HCT116 (cell line): ENCODE measurements at regions not wholly inside any gene's neighbourhood (a gene's known extent, or its start where the extent isn't known, plus 50 kb on each side); places are given as distances from the start of the nearest gene placed in this dataset.

Source experiments
- ATAC-seq: fragments of 200-7000 bp; cut with Tn5 transposase; 2 replicates; pipeline ENCODE4 v1.9.1; 2020; ENCODE audit warnings: mild to moderate bottlenecking, moderate library complexity
- BruUV-seq: library from RNA; stranded (reverse); fragments of 400-500 nt; replicated peaks from 2 replicates; lab custom pipeline; 2021; lab: Mats Ljungman, UMichigan
- CTCF ChIA-PET: fragments of 300-600 bp; sonication (Branson Sonifier 250); formaldehyde crosslinking; loops from one replicate; lab custom pipeline; 2021; ENCODE audit warnings: antibody characterized with exemption; lab: Charles Lee
- POLR2A ChIA-PET: fragments of 300-600, 350-600 bp; sonication (Branson Sonifier 250); formaldehyde crosslinking; loops from one replicate; lab custom pipeline; 2021; ENCODE audit warnings: antibody characterized with exemption; lab: Charles Lee
- RAD21 ChIA-PET, 2 experiments: fragments of 300-600 bp; sonication (Branson Sonifier 250); formaldehyde crosslinking; loops; one replicate each; lab custom pipeline; 2023; ENCODE audit warnings: low total read pairs in 2 of 2; ENCODE audit not compliant: uncharacterized antibody in 2 of 2, unreplicated experiment in 2 of 2, low non-redundant PET in 1 of 2; lab: Charles Lee
- DNase-seq: peaks from one replicate; pipeline ENCODE4 v3.0.0-alpha.2; 2010; ENCODE audit warnings: low read depth, low spot score
- H2AFZ ChIP-seq: fragments of 200-600 bp; shearing (Covaris generic), sonication (generic); 2 replicates; pipeline ENCODE4 v1.6.1; 2017; ENCODE audit warnings: low read depth, mixed run types, mixed read lengths, antibody characterized with exemption, low read length; ENCODE audit not compliant: poor library complexity, severe bottlenecking
- H3K27ac ChIP-seq: 2 replicates; pipeline ENCODE4 v1.5.1; 2012; ENCODE audit warnings: low read depth, low read length
- H3K27me3 ChIP-seq: fragments of 200-600 bp; sonication (generic); 2 replicates; pipeline ENCODE4 v1.6.1; 2016; ENCODE audit warnings: mixed run types, low read length, mixed read lengths; ENCODE audit not compliant: insufficient read depth
- H3K36me3 ChIP-seq, 2 experiments: fragments of 200-500 bp in 1 of 2; fragments of 200-600 bp in 1 of 2; sonication (Bioruptor generic) in 1 of 2; sonication (generic) in 1 of 2; 2 replicates each; pipeline versions ENCODE4 v1.5.1 to v1.6.1; 2014 to 2016; ENCODE audit warnings: low read length in 2 of 2, inconsistent platforms in 1 of 2, mixed read lengths in 1 of 2, mixed run types in 1 of 2; ENCODE audit not compliant: insufficient read depth in 2 of 2, control insufficient read depth in 1 of 2
- H3K4me1 ChIP-seq, 2 experiments: fragments of 200-600 bp in 1 of 2; sonication (generic) in 1 of 2; 2 replicates each; pipeline versions ENCODE4 v1.5.1 to v1.6.1; 2012 to 2017; ENCODE audit warnings: low read length in 2 of 2, inconsistent platforms in 1 of 2, mild to moderate bottlenecking in 1 of 2, mixed read lengths in 1 of 2, mixed run types in 1 of 2, moderate library complexity in 1 of 2; ENCODE audit not compliant: insufficient read depth in 2 of 2, control insufficient read depth in 1 of 2
- H3K4me2 ChIP-seq: fragments of 200-600 bp; sonication (generic); 2 replicates; pipeline ENCODE4 v1.6.1; 2017; ENCODE audit warnings: mixed run types, low read length, mixed read lengths
- H3K4me3 ChIP-seq, 2 experiments: fragments of 200-600 bp in 1 of 2; sonication (generic) in 1 of 2; replicated peaks in 1 of 2; 2 replicates each; pipeline ENCODE4 v1.5.1; 2011 to 2016; ENCODE audit warnings: low read length in 2 of 2, control low read depth in 1 of 2, low read depth in 1 of 2, mild to moderate bottlenecking in 1 of 2, mixed read lengths in 1 of 2, mixed run types in 1 of 2
- H3K79me2 ChIP-seq: fragments of 200-600 bp; sonication (generic); 2 replicates; pipeline ENCODE4 v1.6.1; 2017; ENCODE audit warnings: mild to moderate bottlenecking, mixed run types, low read length, moderate library complexity, mixed read lengths; ENCODE audit not compliant: insufficient read depth
- H3K9ac ChIP-seq: fragments of 200-600 bp; sonication (generic); 2 replicates; pipeline ENCODE4 v1.6.1; 2016; ENCODE audit warnings: low read length, mixed read lengths
- H3K9me2 ChIP-seq: fragments of 200-600 bp; sonication (generic), shearing (Covaris generic); 2 replicates; pipeline ENCODE4 v1.6.1; 2017; ENCODE audit warnings: mixed run types, mild to moderate bottlenecking, moderate library complexity; ENCODE audit not compliant: insufficient read depth
- H3K9me3 ChIP-seq, 2 experiments: fragments of 200-500 bp in 1 of 2; fragments of 200-600 bp in 1 of 2; sonication (Bioruptor generic) in 1 of 2; sonication (generic) in 1 of 2; 2 replicates each; pipeline ENCODE4 v1.6.1; 2014 to 2017; ENCODE audit warnings: low read length in 2 of 2, mixed read lengths in 2 of 2, inconsistent platforms in 1 of 2, low read depth in 1 of 2, mild to moderate bottlenecking in 1 of 2, mixed run types in 1 of 2, moderate library complexity in 1 of 2; ENCODE audit not compliant: control insufficient read depth in 1 of 2, insufficient read depth in 1 of 2
- H4K20me1 ChIP-seq: fragments of 200-600 bp; sonication (generic), shearing (Covaris generic); 2 replicates; pipeline ENCODE4 v1.6.1; 2017; ENCODE audit warnings: mixed run types, mild to moderate bottlenecking, moderate library complexity; ENCODE audit not compliant: insufficient read depth
- CBX3 ChIP-seq: IDR thresholded peaks from 2 replicates; pipeline ENCODE4 v1.6.1; 2012; ENCODE audit warnings: low read depth
- CEBPB ChIP-seq: IDR thresholded peaks from 2 replicates; pipeline ENCODE4 v1.6.1; 2012; ENCODE audit warnings: low read depth
- ELF1 ChIP-seq: IDR thresholded peaks from 2 replicates; pipeline ENCODE4 v1.6.1; 2012; ENCODE audit warnings: low read depth, borderline replicate concordance
- EZH2 ChIP-seq: fragments of 200-600 bp; sonication (generic); IDR thresholded peaks from 2 replicates; pipeline ENCODE4 v1.6.1; 2017; ENCODE audit warnings: antibody characterized with exemption, mixed run types
- EZH2phosphoT487 ChIP-seq: fragments of 200-600 bp; IDR thresholded peaks from 2 replicates; pipeline ENCODE4 v1.6.1; 2018; ENCODE audit warnings: antibody characterized with exemption, borderline replicate concordance
- FOSL1 ChIP-seq: IDR thresholded peaks from 2 replicates; pipeline ENCODE4 v1.6.1; 2012; ENCODE audit warnings: low read depth
- JUND ChIP-seq: IDR thresholded peaks from 2 replicates; pipeline ENCODE4 v1.6.1; 2012
- POLR2AphosphoS5 ChIP-seq: IDR thresholded peaks from 2 replicates; pipeline ENCODE4 v1.6.1; 2011; ENCODE audit warnings: mild to moderate bottlenecking, low read depth, low read length, moderate library complexity
- RAD21 ChIP-seq: IDR thresholded peaks from 2 replicates; pipeline ENCODE4 v1.6.1; 2012; ENCODE audit warnings: low read depth, mild to moderate bottlenecking
- SIN3A ChIP-seq: IDR thresholded peaks from 2 replicates; pipeline ENCODE4 v1.6.1; 2012; ENCODE audit warnings: low read depth
- SP1 ChIP-seq: IDR thresholded peaks from 2 replicates; pipeline ENCODE4 v1.6.1; 2012; ENCODE audit warnings: low read depth
- YY1 ChIP-seq: IDR thresholded peaks from 2 replicates; pipeline ENCODE4 v1.6.1; 2011; ENCODE audit warnings: low read length, low read depth, moderate library complexity, mild to moderate bottlenecking; ENCODE audit not compliant: insufficient replicate concordance; ENCODE audit errors: extremely low read depth
- ZFX ChIP-seq: fragments of 450-650 bp; IDR thresholded peaks from 2 replicates; pipeline ENCODE4 v1.6.1; 2017
- ZNF274 ChIP-seq: fragments of 200-500 bp; sonication (Bioruptor generic); IDR thresholded peaks from 2 replicates; pipeline ENCODE4 v1.6.1; 2014; ENCODE audit warnings: mild to moderate bottlenecking, low read depth, low read length, inconsistent platforms
- intact Hi-C: fragments of 100-400 bp; cut with micrococcal nuclease; formaldehyde crosslinking; loops from 2 replicates; pipeline ENCODE4 v1.10.0; 2022
- TF ChIP-seq, protein P1 (sequence below): IDR thresholded peaks from 2 replicates; pipeline ENCODE4 v1.6.1; 2012
- TF ChIP-seq, protein P2 (sequence below): IDR thresholded peaks from 2 replicates; pipeline ENCODE4 v1.6.1; 2012; ENCODE audit warnings: low read depth
- TF ChIP-seq, protein P3 (sequence below), 3 experiments: fragments of 200-600 bp in 1 of 3; sonication (generic) in 1 of 3; IDR thresholded peaks in 2 of 3; conservative IDR thresholded peaks in 1 of 3; 2 replicates each; pipeline ENCODE4 v1.5.1; 2012 to 2017; ENCODE audit warnings: low read depth in 2 of 3, low read length in 2 of 3, antibody characterized with exemption in 1 of 3, borderline replicate concordance in 1 of 3, control low read depth in 1 of 3, mild to moderate bottlenecking in 1 of 3, mixed read lengths in 1 of 3, mixed run types in 1 of 3, moderate library complexity in 1 of 3; ENCODE audit not compliant: insufficient read depth in 1 of 3
- TF ChIP-seq, protein P4 (sequence below): IDR thresholded peaks from 2 replicates; pipeline ENCODE4 v1.6.1; 2012

DNA sequence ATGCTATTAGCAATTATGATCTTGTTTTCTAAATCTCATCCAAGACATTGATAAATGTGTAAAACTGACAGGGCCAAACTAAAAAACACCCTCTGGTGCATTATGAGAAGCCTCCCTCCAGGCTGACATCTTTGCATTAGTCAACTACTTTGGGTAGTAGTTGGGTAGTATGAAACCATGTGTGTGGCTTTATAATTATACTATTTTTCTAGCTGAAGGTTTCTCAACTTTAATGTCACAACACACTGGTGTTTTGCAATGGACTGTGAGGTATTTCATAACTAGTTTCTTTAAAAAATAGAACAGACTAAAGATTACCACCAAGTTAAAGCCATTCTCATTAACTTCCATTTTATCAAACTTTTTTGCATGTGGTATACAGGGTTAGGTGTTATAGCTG, 73.1 kb upstream of the RBMS1 start:
- no peak overlapping the region for H3K27ac ChIP-seq
- H4K20me1 ChIP-seq: no peaks in the 10 kb centered on the region
- BruUV-seq: no TSS peak
- DNase-seq (no peak), ATAC-seq (no peak)
- H3K36me3 ChIP-seq: no peaks in the 10 kb centered on the region
- H3K4me1 ChIP-seq: peaks cover 0 to 2% of the 10 kb centered on the region in 2 experiments; a peak in 1 of 4 replicates
- H2AFZ ChIP-seq: no peak overlapping the region
- no peak overlapping the region for H3K4me2 ChIP-seq
- H3K9me2 ChIP-seq: no peaks in the 10 kb centered on the region
- POLR2A ChIA-PET: no interaction called here
- no peak for TF ChIP-seq EZH2
- TF ChIP-seq, protein P1, sequence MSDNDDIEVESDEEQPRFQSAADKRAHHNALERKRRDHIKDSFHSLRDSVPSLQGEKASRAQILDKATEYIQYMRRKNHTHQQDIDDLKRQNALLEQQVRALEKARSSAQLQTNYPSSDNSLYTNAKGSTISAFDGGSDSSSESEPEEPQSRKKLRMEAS: no peak
- H3K79me2 ChIP-seq: no peaks in the 10 kb centered on the region
- H3K27me3 ChIP-seq: no peaks in the 10 kb centered on the region
- intact Hi-C loops: no loop called here
- RAD21 ChIA-PET: no interaction called here
- no peak overlapping the region for H3K9ac ChIP-seq
- H3K9me3 ChIP-seq: no peaks in the 10 kb centered on the region
- H3K4me3 ChIP-seq: no peak overlapping the region
- CTCF ChIA-PET: no interaction called here

DNA sequence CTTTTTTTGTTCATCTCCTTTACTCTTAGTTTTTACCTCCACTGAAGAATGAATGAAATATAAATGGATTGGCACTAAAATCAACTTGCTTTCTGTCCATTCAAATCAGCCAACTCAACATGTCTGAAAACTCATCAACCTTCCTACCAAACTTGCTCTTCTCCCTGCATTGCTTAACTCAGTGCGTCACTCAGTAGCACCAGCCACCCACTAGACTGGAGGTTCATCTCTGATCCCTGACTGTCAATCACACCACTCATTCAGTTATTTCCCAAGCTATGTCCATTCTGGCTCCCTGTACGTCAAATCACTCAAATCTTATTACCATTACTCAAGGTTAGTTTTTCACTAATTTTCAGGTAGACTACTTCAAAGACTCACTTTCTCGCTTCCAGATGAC, 75.2 kb upstream of the RBMS1 start:
- H2AFZ ChIP-seq: no peak overlapping the region
- H3K79me2 ChIP-seq: no peaks in the 10 kb centered on the region
- H3K4me3 ChIP-seq: no peak overlapping the region
- H3K36me3 ChIP-seq: no peaks in the 10 kb centered on the region
- ATAC-seq (no peak), DNase-seq (no peak)
- H4K20me1 ChIP-seq: no peaks in the 10 kb centered on the region
- no peaks in the 10 kb centered on the region for H3K9me2 ChIP-seq
- ChIA-PET CTCF (no interaction called here), POLR2A (no interaction called here), RAD21 (no interaction called here)
- no peak overlapping the region for H3K4me2 ChIP-seq
- H3K27ac ChIP-seq: no peak overlapping the region
- H3K9me3 ChIP-seq: no peaks in the 10 kb centered on the region
- H3K9ac ChIP-seq: no peak overlapping the region
- H3K4me1 ChIP-seq: no peaks in the 10 kb centered on the region
- BruUV-seq: no TSS peak
- no peaks in the 10 kb centered on the region for H3K27me3 ChIP-seq
- intact Hi-C loops: no loop called here
- TF ChIP-seq, protein P2, sequence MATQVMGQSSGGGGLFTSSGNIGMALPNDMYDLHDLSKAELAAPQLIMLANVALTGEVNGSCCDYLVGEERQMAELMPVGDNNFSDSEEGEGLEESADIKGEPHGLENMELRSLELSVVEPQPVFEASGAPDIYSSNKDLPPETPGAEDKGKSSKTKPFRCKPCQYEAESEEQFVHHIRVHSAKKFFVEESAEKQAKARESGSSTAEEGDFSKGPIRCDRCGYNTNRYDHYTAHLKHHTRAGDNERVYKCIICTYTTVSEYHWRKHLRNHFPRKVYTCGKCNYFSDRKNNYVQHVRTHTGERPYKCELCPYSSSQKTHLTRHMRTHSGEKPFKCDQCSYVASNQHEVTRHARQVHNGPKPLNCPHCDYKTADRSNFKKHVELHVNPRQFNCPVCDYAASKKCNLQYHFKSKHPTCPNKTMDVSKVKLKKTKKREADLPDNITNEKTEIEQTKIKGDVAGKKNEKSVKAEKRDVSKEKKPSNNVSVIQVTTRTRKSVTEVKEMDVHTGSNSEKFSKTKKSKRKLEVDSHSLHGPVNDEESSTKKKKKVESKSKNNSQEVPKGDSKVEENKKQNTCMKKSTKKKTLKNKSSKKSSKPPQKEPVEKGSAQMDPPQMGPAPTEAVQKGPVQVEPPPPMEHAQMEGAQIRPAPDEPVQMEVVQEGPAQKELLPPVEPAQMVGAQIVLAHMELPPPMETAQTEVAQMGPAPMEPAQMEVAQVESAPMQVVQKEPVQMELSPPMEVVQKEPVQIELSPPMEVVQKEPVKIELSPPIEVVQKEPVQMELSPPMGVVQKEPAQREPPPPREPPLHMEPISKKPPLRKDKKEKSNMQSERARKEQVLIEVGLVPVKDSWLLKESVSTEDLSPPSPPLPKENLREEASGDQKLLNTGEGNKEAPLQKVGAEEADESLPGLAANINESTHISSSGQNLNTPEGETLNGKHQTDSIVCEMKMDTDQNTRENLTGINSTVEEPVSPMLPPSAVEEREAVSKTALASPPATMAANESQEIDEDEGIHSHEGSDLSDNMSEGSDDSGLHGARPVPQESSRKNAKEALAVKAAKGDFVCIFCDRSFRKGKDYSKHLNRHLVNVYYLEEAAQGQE: no peak
- TF ChIP-seq FOSL1 (no peak), SP1 (no peak), JUND (no peak), ZNF274 (no peak), POLR2AphosphoS5 (no peak), ELF1 (no peak), ZFX (no peak), CEBPB (no peak), CBX3 (no peak), RAD21 (no peak), YY1 (no peak), EZH2 (no peak), SIN3A (no peak), EZH2phosphoT487 (no peak)
- TF ChIP-seq, protein P3, sequence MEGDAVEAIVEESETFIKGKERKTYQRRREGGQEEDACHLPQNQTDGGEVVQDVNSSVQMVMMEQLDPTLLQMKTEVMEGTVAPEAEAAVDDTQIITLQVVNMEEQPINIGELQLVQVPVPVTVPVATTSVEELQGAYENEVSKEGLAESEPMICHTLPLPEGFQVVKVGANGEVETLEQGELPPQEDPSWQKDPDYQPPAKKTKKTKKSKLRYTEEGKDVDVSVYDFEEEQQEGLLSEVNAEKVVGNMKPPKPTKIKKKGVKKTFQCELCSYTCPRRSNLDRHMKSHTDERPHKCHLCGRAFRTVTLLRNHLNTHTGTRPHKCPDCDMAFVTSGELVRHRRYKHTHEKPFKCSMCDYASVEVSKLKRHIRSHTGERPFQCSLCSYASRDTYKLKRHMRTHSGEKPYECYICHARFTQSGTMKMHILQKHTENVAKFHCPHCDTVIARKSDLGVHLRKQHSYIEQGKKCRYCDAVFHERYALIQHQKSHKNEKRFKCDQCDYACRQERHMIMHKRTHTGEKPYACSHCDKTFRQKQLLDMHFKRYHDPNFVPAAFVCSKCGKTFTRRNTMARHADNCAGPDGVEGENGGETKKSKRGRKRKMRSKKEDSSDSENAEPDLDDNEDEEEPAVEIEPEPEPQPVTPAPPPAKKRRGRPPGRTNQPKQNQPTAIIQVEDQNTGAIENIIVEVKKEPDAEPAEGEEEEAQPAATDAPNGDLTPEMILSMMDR (IDR thresholded peaks at IDR 0.05 in 2 of 3, conservative IDR thresholded peaks at IDR 0.05 in 1 of 3; ENCODE audit: borderline replicate concordance in 1 of 3, insufficient read depth in 1 of 3, low read depth in 2 of 3, low read length in 2 of 3): no peak
- TF ChIP-seq, protein P4, sequence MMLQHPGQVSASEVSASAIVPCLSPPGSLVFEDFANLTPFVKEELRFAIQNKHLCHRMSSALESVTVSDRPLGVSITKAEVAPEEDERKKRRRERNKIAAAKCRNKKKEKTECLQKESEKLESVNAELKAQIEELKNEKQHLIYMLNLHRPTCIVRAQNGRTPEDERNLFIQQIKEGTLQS: no peak
